ENCODE measurements at regions not wholly inside any gene's neighbourhood (a gene's known extent, or its start where the extent isn't known, plus 50 kb on each side); places are given as distances from the start of the nearest gene placed in this dataset.

- no peak for TF ChIP-seq GATA1 (IDR thresholded peaks at IDR 0.05; ENCODE audit: low read depth, low read length)
- peak; percentile 9 for TF ChIP-seq POLR2A (IDR thresholded peaks at IDR 0.05; ENCODE audit: low read length)
These were observed 117.2 kb upstream of the TBCA start for GRCh38 chr5:77893225-77893860.

Data from erythroblast (primary cell).